Loucy (cell line): ENCODE measurements at regions not wholly inside any gene's neighbourhood (a gene's known extent, or its start where the extent isn't known, plus 50 kb on each side); places are given as distances from the start of the nearest gene placed in this dataset.

Source experiments
- H2AFZ ChIP-seq: fragments of 200-600 bp; sonication (generic); 2 replicates; pipeline ENCODE4 v1.6.0; 2016; ENCODE audit warnings: antibody characterized with exemption, mild to moderate bottlenecking, low read length, moderate library complexity
- H3F3A ChIP-seq: fragments of 200-600 bp; 2 replicates; pipeline ENCODE4 v1.6.0; 2016; ENCODE audit warnings: antibody characterized with exemption, low read depth, mild to moderate bottlenecking
- H3K27me3 ChIP-seq: fragments of 200-600 bp; sonication (generic); 2 replicates; pipeline ENCODE4 v1.6.1; 2014; ENCODE audit warnings: low read length, mild to moderate bottlenecking; ENCODE audit not compliant: insufficient read depth, poor library complexity, severe bottlenecking
- H3K36me3 ChIP-seq: fragments of 200-600 bp; sonication (generic); 2 replicates; pipeline ENCODE4 v1.6.1; 2016; ENCODE audit warnings: low read length; ENCODE audit not compliant: insufficient read depth
- H3K4me1 ChIP-seq: fragments of 200-600 bp; sonication (generic); 2 replicates; pipeline ENCODE4 v1.5.1; 2014; ENCODE audit warnings: low read length, mild to moderate bottlenecking; ENCODE audit not compliant: insufficient read depth, poor library complexity, severe bottlenecking
- H3K4me2 ChIP-seq: fragments of 200-600 bp; sonication (generic); 2 replicates; pipeline ENCODE4 v1.6.0; 2014; ENCODE audit warnings: antibody characterized with exemption, low read length, low read depth, mild to moderate bottlenecking; ENCODE audit not compliant: poor library complexity, severe bottlenecking
- H3K4me3 ChIP-seq: fragments of 200-600 bp; sonication (generic); 2 replicates; pipeline ENCODE4 v1.5.1; 2014; ENCODE audit warnings: low read length, mild to moderate bottlenecking, mixed read lengths; ENCODE audit not compliant: poor library complexity, severe bottlenecking
- H3K79me2 ChIP-seq: fragments of 200-600 bp; sonication (generic); 2 replicates; pipeline ENCODE4 v1.6.1; 2014; ENCODE audit warnings: low read length; ENCODE audit not compliant: insufficient read depth
- H3K9ac ChIP-seq: fragments of 200-600 bp; sonication (generic); 2 replicates; pipeline ENCODE4 v1.6.0; 2014; ENCODE audit warnings: mild to moderate bottlenecking, low read depth, low read length, moderate library complexity; ENCODE audit not compliant: poor library complexity, severe bottlenecking
- H3K9me2 ChIP-seq: fragments of 200-600 bp; sonication (generic); replicated peaks from 2 replicates; pipeline ENCODE4 v1.6.1; 2016; ENCODE audit warnings: low read depth, low read length, mixed read lengths
- H3K9me3 ChIP-seq: fragments of 200-600 bp; sonication (generic); 2 replicates; pipeline ENCODE4 v1.6.1; 2014; ENCODE audit warnings: mild to moderate bottlenecking, antibody characterized with exemption, low read length, low read depth; ENCODE audit not compliant: insufficient read depth
- H4K20me1 ChIP-seq: fragments of 200-600 bp; sonication (generic); 2 replicates; pipeline ENCODE4 v1.6.0; 2014; ENCODE audit warnings: antibody characterized with exemption, low read length, mild to moderate bottlenecking; ENCODE audit not compliant: insufficient read depth, poor library complexity, severe bottlenecking
- CTCF ChIP-seq: fragments of 200-600 bp; sonication (generic); conservative IDR thresholded peaks from 2 replicates; pipeline ENCODE4 v1.5.1; 2014; ENCODE audit warnings: mild to moderate bottlenecking, antibody characterized with exemption, low read length
- EZH2phosphoT487 ChIP-seq: fragments of 200-600 bp; IDR thresholded peaks from 2 replicates; pipeline ENCODE4 v1.6.1; 2018; ENCODE audit warnings: antibody characterized with exemption, mild to moderate bottlenecking, moderate library complexity, borderline replicate concordance

GRCh38 chr10:4742217-4742616 lies 83.8 kb upstream of the AKR1E2 start:
- H4K20me1 ChIP-seq: no peaks in the 10 kb centered on the region
- H3K9me3 ChIP-seq: no peaks in the 10 kb centered on the region
- no peak overlapping the region for H3K4me2 ChIP-seq
- H3K27me3 ChIP-seq: no peaks in the 10 kb centered on the region
- no peak overlapping the region for H2AFZ ChIP-seq
- no peaks in the 10 kb centered on the region for H3F3A ChIP-seq
- H3K4me1 ChIP-seq: no peaks in the 10 kb centered on the region
- no peaks in the 10 kb centered on the region for H3K9me2 ChIP-seq
- H3K36me3 ChIP-seq: no peaks in the 10 kb centered on the region
- TF ChIP-seq EZH2phosphoT487 (no peak), CTCF (no peak)
- H3K4me3 ChIP-seq: no peak overlapping the region
- H3K9ac ChIP-seq: no peak overlapping the region
- H3K79me2 ChIP-seq: no peaks in the 10 kb centered on the region

GRCh38 chr10:4740471-4740870 lies 85.5 kb upstream of the AKR1E2 start:
- no peaks in the 10 kb centered on the region for H4K20me1 ChIP-seq
- no peak overlapping the region for H2AFZ ChIP-seq
- H3K4me1 ChIP-seq: no peaks in the 10 kb centered on the region
- H3K4me2 ChIP-seq: no peak overlapping the region
- TF ChIP-seq CTCF (no peak), EZH2phosphoT487 (no peak)
- no peaks in the 10 kb centered on the region for H3K36me3 ChIP-seq
- no peak overlapping the region for H3K9ac ChIP-seq
- H3F3A ChIP-seq: no peaks in the 10 kb centered on the region
- H3K4me3 ChIP-seq: no peak overlapping the region
- H3K27me3 ChIP-seq: no peaks in the 10 kb centered on the region
- H3K79me2 ChIP-seq: no peaks in the 10 kb centered on the region
- H3K9me2 ChIP-seq: no peaks in the 10 kb centered on the region
- H3K9me3 ChIP-seq: no peaks in the 10 kb centered on the region

GRCh38 chr10:4736608-4737007 lies 89.4 kb upstream of the AKR1E2 start:
- Histone ChIP-seq H3K36me3 (no peaks in the 10 kb centered on the region), H3K9me3 (no peaks in the 10 kb centered on the region), H3F3A (no peaks in the 10 kb centered on the region), H3K4me3 (no peak overlapping the region), H4K20me1 (no peaks in the 10 kb centered on the region), H2AFZ (no peak overlapping the region), H3K4me1 (no peaks in the 10 kb centered on the region), H3K79me2 (no peaks in the 10 kb centered on the region), H3K27me3 (no peaks in the 10 kb centered on the region), H3K9me2 (no peaks in the 10 kb centered on the region), H3K9ac (no peak overlapping the region), H3K4me2 (no peak overlapping the region)
- TF ChIP-seq EZH2phosphoT487 (no peak), CTCF (no peak)
